IMR-90 (cell line): ENCODE measurements at regions not wholly inside any gene's neighbourhood (a gene's known extent, or its start where the extent isn't known, plus 50 kb on each side); places are given as distances from the start of the nearest gene placed in this dataset.

Experiments used
- ATAC-seq: fragments of 200-7000 bp; cut with Tn5 transposase; 2 replicates; pipeline ENCODE4 v1.9.1; 2020; ENCODE audit warnings: low read depth, mild to moderate bottlenecking, moderate library complexity
- BruUV-seq: library from RNA; stranded (reverse); fragments of 400-500 nt; replicated peaks from 2 replicates; lab custom pipeline; 2021; lab: Mats Ljungman, UMichigan
- CTCF ChIA-PET: fragments of 300-600 bp; formaldehyde crosslinking; extraction: SDS; loops from one replicate; lab custom pipeline; 2021; ENCODE audit warnings: antibody characterized with exemption; lab: Yijun Ruan, JAX
- POLR2A ChIA-PET: fragments of 300-600 bp; sonication (Branson Sonifier 250); formaldehyde crosslinking; loops from one replicate; lab custom pipeline; 2022; ENCODE audit warnings: antibody characterized with exemption; ENCODE audit not compliant: unreplicated experiment; lab: Charles Lee
- DNase-seq: peaks from one replicate; pipeline ENCODE4 v3.0.0; 2013
- H2AFZ ChIP-seq: replicated peaks from 2 replicates; pipeline ENCODE3; 2013; ENCODE audit warnings: low read length, mild to moderate bottlenecking; ENCODE audit not compliant: poor library complexity
- H2AK5ac ChIP-seq: 2 replicates; pipeline ENCODE4 v1.6.1; 2013; ENCODE audit warnings: low read depth, low read length, inconsistent platforms
- H2AK9ac ChIP-seq: replicated peaks from 2 replicates; pipeline ENCODE3; 2013; ENCODE audit warnings: mild to moderate bottlenecking, low read depth, low read length, moderate library complexity; ENCODE audit not compliant: poor library complexity
- H2BK120ac ChIP-seq: 2 replicates; pipeline ENCODE4 v1.6.1; 2013; ENCODE audit warnings: low read depth, low read length, inconsistent platforms
- H2BK15ac ChIP-seq: 3 replicates; pipeline ENCODE4 v1.6.1; 2013; ENCODE audit warnings: low read depth, low read length, inconsistent platforms
- H2BK20ac ChIP-seq: 2 replicates; pipeline ENCODE4 v1.6.1; 2013; ENCODE audit warnings: low read depth, mild to moderate bottlenecking, inconsistent platforms, low read length, moderate library complexity
- H2BK5ac ChIP-seq: 2 replicates; pipeline ENCODE4 v1.6.1; 2013; ENCODE audit warnings: mild to moderate bottlenecking, low read depth, low read length, inconsistent platforms; ENCODE audit not compliant: poor library complexity, severe bottlenecking
- H3K14ac ChIP-seq: replicated peaks from 2 replicates; pipeline ENCODE4 v1.6.1; 2013; ENCODE audit warnings: low read depth, low read length, inconsistent platforms
- H3K18ac ChIP-seq: 2 replicates; pipeline ENCODE4 v1.6.1; 2013; ENCODE audit warnings: low read depth, low read length, control low read depth
- H3K23ac ChIP-seq: 2 replicates; pipeline ENCODE4 v1.6.1; 2013; ENCODE audit warnings: low read depth, low read length, inconsistent platforms
- H3K27ac ChIP-seq: 2 replicates; pipeline ENCODE4 v1.5.1; 2013; ENCODE audit warnings: mild to moderate bottlenecking, control low read depth, low read length; ENCODE audit not compliant: insufficient read depth
- H3K27me3 ChIP-seq: 2 replicates; pipeline ENCODE4 v1.6.1; 2013; ENCODE audit warnings: low read length; ENCODE audit not compliant: control insufficient read depth, insufficient read depth
- H3K36me3 ChIP-seq: 2 replicates; pipeline ENCODE4 v1.6.1; 2013; ENCODE audit warnings: low read length, mixed read lengths; ENCODE audit not compliant: control insufficient read depth, insufficient read depth
- H3K4ac ChIP-seq: 2 replicates; pipeline ENCODE4 v1.6.1; 2013; ENCODE audit warnings: low read depth, low read length, inconsistent platforms
- H3K4me1 ChIP-seq: 2 replicates; pipeline ENCODE4 v1.6.1; 2013; ENCODE audit warnings: low read length, mixed read lengths; ENCODE audit not compliant: control insufficient read depth, insufficient read depth
- H3K4me2 ChIP-seq: 2 replicates; pipeline ENCODE4 v1.6.1; 2013; ENCODE audit warnings: low read depth, mild to moderate bottlenecking, control low read depth, low read length, moderate library complexity
- H3K4me3 ChIP-seq: 2 replicates; pipeline ENCODE4 v1.5.1; 2013; ENCODE audit warnings: low read depth, mild to moderate bottlenecking, control low read depth, low read length, moderate library complexity; ENCODE audit not compliant: insufficient read depth
- H3K56ac ChIP-seq: 2 replicates; pipeline ENCODE4 v1.6.1; 2013; ENCODE audit warnings: low read length, inconsistent platforms; ENCODE audit not compliant: insufficient read depth; ENCODE audit errors: extremely low read depth
- H3K79me1 ChIP-seq, 2 experiments: 2 replicates each; pipeline ENCODE4 v1.6.1; 2013; ENCODE audit warnings: low read length in 2 of 2, inconsistent platforms in 1 of 2, low read depth in 1 of 2
- H3K9ac ChIP-seq: 2 replicates; pipeline ENCODE4 v1.6.1; 2013; ENCODE audit warnings: low read depth, low read length, control low read depth
- H3K9me1 ChIP-seq: 2 replicates; pipeline ENCODE4 v1.6.1; 2013; ENCODE audit warnings: low read length, inconsistent platforms; ENCODE audit not compliant: insufficient read depth
- H3K9me3 ChIP-seq: 2 replicates; pipeline ENCODE4 v1.6.1; 2013; ENCODE audit warnings: low read length; ENCODE audit not compliant: control insufficient read depth, insufficient read depth
- H4K20me1 ChIP-seq: 2 replicates; pipeline ENCODE4 v1.6.1; 2013; ENCODE audit warnings: low read length, inconsistent platforms; ENCODE audit not compliant: insufficient read depth
- H4K5ac ChIP-seq: 2 replicates; pipeline ENCODE4 v1.6.1; 2013; ENCODE audit warnings: mild to moderate bottlenecking, low read depth, low read length, control low read depth
- H4K8ac ChIP-seq, 2 experiments: 2 replicates each; pipeline ENCODE4 v1.6.1; 2013; ENCODE audit warnings: low read depth in 2 of 2, low read length in 2 of 2, control low read depth in 1 of 2, inconsistent platforms in 1 of 2
- H4K91ac ChIP-seq: 2 replicates; pipeline ENCODE4 v1.6.1; 2013; ENCODE audit warnings: low read depth, low read length, inconsistent platforms; ENCODE audit not compliant: insufficient read depth
- CEBPB ChIP-seq: IDR thresholded peaks from 2 replicates; pipeline ENCODE4 v1.6.1; 2012; ENCODE audit warnings: low read depth, low read length, improper control_type of control experiment
- CHD1 ChIP-seq: IDR thresholded peaks from 2 replicates; pipeline ENCODE4 v1.6.1; 2012; ENCODE audit warnings: low read depth, low read length, improper control_type of control experiment
- CTCF ChIP-seq: conservative IDR thresholded peaks from 2 replicates; pipeline ENCODE4 v1.5.1; 2012; ENCODE audit warnings: mild to moderate bottlenecking, low read depth, low read length, improper control_type of control experiment
- ELK1 ChIP-seq: fragments of 150-350 bp; IDR thresholded peaks from 2 replicates; pipeline ENCODE4 v1.6.1; 2016; ENCODE audit warnings: low read depth, mild to moderate bottlenecking, low read length, moderate library complexity, borderline replicate concordance
- MAFK ChIP-seq: IDR thresholded peaks from 2 replicates; pipeline ENCODE4 v1.6.1; 2012; ENCODE audit warnings: low read depth, low read length, improper control_type of control experiment
- MAZ ChIP-seq: IDR thresholded peaks from 2 replicates; pipeline ENCODE4 v1.6.1; 2012; ENCODE audit warnings: low read depth, mild to moderate bottlenecking, low read length, improper control_type of control experiment, moderate library complexity, borderline replicate concordance
- MXI1 ChIP-seq: IDR thresholded peaks from 2 replicates; pipeline ENCODE4 v1.6.1; 2012; ENCODE audit warnings: low read depth, mild to moderate bottlenecking, low read length, moderate library complexity, borderline replicate concordance
- NFE2L2 ChIP-seq: fragments of 150-350 bp; IDR thresholded peaks from 2 replicates; pipeline ENCODE4 v1.6.1; 2016; ENCODE audit warnings: low read depth, mild to moderate bottlenecking, low read length
- POLR2A ChIP-seq: IDR thresholded peaks from 2 replicates; pipeline ENCODE4 v1.6.1; 2012; ENCODE audit warnings: mild to moderate bottlenecking, low read depth, low read length
- RAD21 ChIP-seq: IDR thresholded peaks from 2 replicates; pipeline ENCODE4 v1.6.1; 2012; ENCODE audit warnings: low read length, improper control_type of control experiment
- RCOR1 ChIP-seq: IDR thresholded peaks from 2 replicates; pipeline ENCODE4 v1.6.1; 2012; ENCODE audit warnings: mild to moderate bottlenecking, low read length, improper control_type of control experiment; ENCODE audit not compliant: insufficient replicate concordance
- RFX5 ChIP-seq: IDR thresholded peaks from 2 replicates; pipeline ENCODE4 v1.8.0; 2012; ENCODE audit warnings: low read depth, mild to moderate bottlenecking, low read length, moderate library complexity
- SMC3 ChIP-seq: fragments of 150-350 bp; IDR thresholded peaks from 2 replicates; pipeline ENCODE4 v1.6.1; 2016; ENCODE audit warnings: low read depth, mild to moderate bottlenecking, antibody characterized with exemption, low read length, moderate library complexity
- WGBS, 2 experiments: methylation state at CpG; one replicate each; pipeline versions ENCODE4 v1.1.5 to v1.1.7; 2013; ENCODE audit warnings: missing lambda C conversion rate in 2 of 2; ENCODE audit not compliant: insufficient read length in 1 of 2; ENCODE audit errors: extremely low coverage in 2 of 2; 5-methylcytosine and 5-hydroxymethylcytosine counted together
- dilution Hi-C: fragments of 300-500 bp; cut with HindIII; formaldehyde crosslinking; loops from one replicate; pipeline ENCODE4 v1.14.3; 2018; ENCODE audit warnings: low sequenced_read_pairs; ENCODE audit not compliant: unreplicated experiment
- in situ Hi-C: fragments of 300-500 bp; cut with MboI; formaldehyde crosslinking; loops from 3 replicates; pipeline ENCODE4 v1.14.3; 2019; ENCODE audit warnings: low sequenced_read_pairs, inconsistent platforms, mixed read lengths
- intact Hi-C: fragments of 100-400 bp; cut with micrococcal nuclease; formaldehyde crosslinking; loops from 2 replicates; pipeline ENCODE4 v1.10.0; 2022

GRCh38 chr2:234701841-234702240, 205.0 kb upstream of the ARL4C start:
- CTCF ChIA-PET, result no interaction called here

More at GRCh38 chr2:234701841-234702240, 205.0 kb upstream of the ARL4C start:
- H3K4me3 ChIP-seq, result no peak overlapping the region
- no peak overlapping the region for H3K18ac ChIP-seq
- no peak overlapping the region for H2AFZ ChIP-seq
- no peak overlapping the region for H2BK5ac ChIP-seq
- TF ChIP-seq RFX5, result no peak
- TF ChIP-seq CTCF, result no peak
- TF ChIP-seq MAFK, result no peak
- TF ChIP-seq SMC3, result no peak
- no peak for TF ChIP-seq RAD21
- no peak for TF ChIP-seq CEBPB
- TF ChIP-seq NFE2L2, result no peak
- no peak for TF ChIP-seq ELK1
- TF ChIP-seq RCOR1, result no peak
- no peak for TF ChIP-seq POLR2A
- no peak for TF ChIP-seq MAZ
- no peak for TF ChIP-seq MXI1
- no peak for TF ChIP-seq CHD1
- H4K5ac ChIP-seq, result no peak overlapping the region
- peaks cover 4% of the 10 kb centered on the region; the same call in 1 of the 2 replicates for H3K9me3 ChIP-seq
- POLR2A ChIA-PET, result no interaction called here
- in situ Hi-C loops (no loop called here), intact Hi-C loops (no loop called here), dilution Hi-C loops (no loop called here)
- H4K91ac ChIP-seq, result no peak overlapping the region
- ATAC-seq (no peak), DNase-seq (no peak)
- no peaks in the 10 kb centered on the region for H3K79me1 ChIP-seq
- WGBS, 2 experiments, result no CpG with 5 or more reads among the region's 9 CpGs
- no peak overlapping the region for H3K9ac ChIP-seq
- H3K36me3 ChIP-seq, result no peaks in the 10 kb centered on the region
- no peaks in the 10 kb centered on the region for H3K27me3 ChIP-seq
- H2BK15ac ChIP-seq, result no peak overlapping the region
- H2BK120ac ChIP-seq, result no peak overlapping the region
- H3K23ac ChIP-seq, result no peak overlapping the region
- H2AK5ac ChIP-seq, result no peak overlapping the region
- H3K4ac ChIP-seq, result no peak overlapping the region
- no peak overlapping the region for H3K4me2 ChIP-seq
- H3K9me1 ChIP-seq, result peaks cover 5% of the 10 kb centered on the region; the same call in 1 of the 2 replicates
- no peak overlapping the region for H3K27ac ChIP-seq
- H4K20me1 ChIP-seq, result no peaks in the 10 kb centered on the region
- no peak overlapping the region for H3K14ac ChIP-seq
- BruUV-seq, result no TSS peak
- no peak overlapping the region for H4K8ac ChIP-seq
- no peak overlapping the region for H2BK20ac ChIP-seq
- H2AK9ac ChIP-seq, result no peak overlapping the region
- H3K56ac ChIP-seq, result no peak overlapping the region
- H3K4me1 ChIP-seq, result peaks cover 3% of the 10 kb centered on the region; the same call in 1 of the 2 replicates
